Activated CD4-positive, alpha-beta T cell treated with anti-CD3 and anti-CD28 coated beads for 24 hours (primary cell): ENCODE measurements at regions not wholly inside any gene's neighbourhood (a gene's known extent, or its start where the extent isn't known, plus 50 kb on each side); places are given as distances from the start of the nearest gene placed in this dataset.

ENCODE experiments used
- DNase-seq, 2 donors: peaks; one replicate each; pipeline ENCODE4 v3.0.0-alpha.2; 2020; ENCODE audit warnings: low read depth in 2 of 2

DNA sequence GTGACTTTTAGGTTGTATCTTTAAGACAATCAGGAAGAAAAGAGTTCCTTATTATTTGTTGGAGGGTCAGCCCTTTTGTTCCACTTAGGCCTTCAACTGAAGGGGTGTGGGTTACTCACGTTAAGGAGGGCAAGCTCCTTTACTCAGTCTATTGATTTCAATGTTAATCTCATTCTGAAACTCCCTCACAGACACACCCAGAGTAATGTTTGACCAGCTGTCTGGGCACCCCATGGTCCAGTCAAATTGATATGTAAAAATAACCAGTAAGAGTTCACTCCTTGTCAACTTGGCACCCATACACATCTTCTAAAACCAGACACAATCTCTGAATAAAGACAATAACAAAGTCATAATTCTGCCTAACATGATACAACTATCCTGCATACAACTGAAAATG is 292.9 kb downstream of the KLF5 start:
- DNase-seq, result no peak

DNA sequence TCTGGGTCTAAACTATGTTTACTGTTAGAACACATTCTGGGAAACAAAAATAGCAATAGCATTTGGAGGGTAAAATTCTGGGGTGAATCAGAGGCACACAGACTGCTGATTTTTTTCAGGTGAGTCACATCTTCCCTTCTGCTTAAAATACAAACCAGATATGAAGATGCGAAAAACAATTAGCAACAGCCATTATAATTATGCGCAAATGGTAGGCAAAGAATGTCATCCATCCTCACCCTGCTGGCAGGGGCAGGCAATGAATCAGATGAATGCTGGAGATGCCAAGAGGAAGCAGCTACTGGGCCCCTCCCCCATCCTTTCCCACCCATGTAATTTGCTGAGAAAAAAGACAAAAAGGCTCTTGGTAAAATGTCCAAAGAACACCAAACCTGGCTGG is 282.9 kb downstream of the KLF5 start:
- no peak for DNase-seq

DNA sequence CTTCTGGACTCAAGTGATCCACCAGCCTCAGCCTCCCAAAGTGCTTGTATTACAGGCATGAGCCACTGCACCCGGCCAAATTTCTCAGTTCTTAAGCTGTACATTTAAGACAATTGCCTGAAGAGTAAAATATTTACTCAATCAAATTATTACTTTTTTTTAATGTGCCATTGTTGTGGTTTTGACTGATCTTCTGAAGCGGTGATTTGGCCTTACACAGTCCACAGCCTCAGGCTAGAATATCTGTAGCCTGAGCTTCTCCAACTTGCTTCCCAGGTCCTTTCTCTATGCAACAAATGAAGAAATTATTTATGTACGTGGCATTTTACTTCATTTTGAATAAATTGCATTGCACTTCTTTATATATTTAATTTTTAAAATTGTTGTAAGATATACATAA is 281.3 kb downstream of the KLF5 start:
- no peak for DNase-seq

DNA sequence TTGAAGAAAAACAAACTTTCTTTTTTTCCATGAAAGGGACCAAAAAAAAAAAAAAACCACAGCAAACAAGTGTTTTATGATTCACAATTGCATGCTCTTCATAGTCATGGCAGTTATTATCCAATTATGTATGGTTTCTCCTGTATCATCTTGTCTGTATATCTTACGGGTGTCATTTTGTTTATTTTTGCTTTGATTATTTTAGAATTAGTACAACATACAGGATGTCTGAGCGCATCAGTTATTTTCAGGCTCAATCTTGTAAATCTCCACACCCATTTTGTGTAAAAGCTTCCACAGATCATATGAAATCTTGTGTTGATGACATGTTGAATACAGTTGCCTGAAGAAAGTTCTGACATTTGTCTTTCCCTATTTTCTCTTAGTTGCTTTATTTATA is 280.3 kb downstream of the KLF5 start:
- no peak for DNase-seq

DNA sequence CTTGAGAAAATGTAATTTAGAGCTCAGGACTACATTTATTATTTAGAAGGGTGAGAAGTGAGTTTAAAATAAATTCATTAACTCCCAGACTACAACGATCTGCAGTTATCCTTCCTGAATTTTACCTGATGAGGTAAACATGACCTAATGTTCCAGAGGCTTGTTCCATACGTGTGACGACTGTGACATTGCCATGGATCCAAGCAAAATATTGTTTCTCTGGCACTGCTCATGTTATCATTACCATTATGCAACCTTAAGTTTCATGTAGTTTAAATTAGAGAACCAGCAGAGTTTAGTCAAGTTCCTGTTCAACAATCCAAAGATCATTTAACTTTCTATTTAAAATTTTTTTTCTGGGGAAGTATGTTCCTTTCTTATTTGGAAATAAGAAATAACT is 279.6 kb downstream of the KLF5 start:
- no peak for DNase-seq

DNA sequence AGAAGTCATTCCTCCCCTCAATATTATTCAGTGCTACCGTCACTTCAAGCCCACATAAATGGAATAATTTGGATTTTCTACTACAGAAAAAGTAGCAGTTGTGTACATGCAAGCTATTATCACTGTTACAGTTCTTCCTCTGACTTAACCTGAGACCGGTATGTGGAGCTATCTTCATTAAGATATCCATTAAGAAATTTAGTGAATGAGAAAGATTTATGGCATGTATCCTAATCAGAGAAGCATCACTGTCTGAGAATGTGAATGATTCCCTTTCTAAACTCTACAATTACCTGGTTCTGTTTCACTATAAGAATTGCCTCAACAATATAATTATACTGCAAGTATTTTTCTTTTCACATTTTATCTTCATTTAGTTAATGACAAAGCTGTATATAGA is 278.7 kb downstream of the KLF5 start:
- DNase-seq, result no peak

DNA sequence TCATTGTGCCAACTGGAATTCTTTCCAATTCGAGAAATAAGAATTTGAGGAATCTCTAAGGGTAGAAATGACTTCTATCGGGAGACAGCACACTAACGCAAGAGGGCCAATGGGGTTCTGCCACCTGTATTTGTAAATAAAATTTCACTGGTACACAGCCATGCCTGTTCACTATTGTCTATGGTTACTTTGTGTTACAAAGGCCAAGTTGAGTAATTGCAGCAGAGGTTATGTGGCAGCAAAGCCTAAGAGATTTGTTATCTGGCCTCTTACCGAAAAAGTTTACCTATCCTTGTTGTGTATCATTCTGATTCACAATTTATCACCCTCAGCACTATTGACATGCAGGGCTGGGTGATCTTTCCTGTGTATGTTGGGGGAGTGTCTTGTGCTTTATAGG is 278.0 kb downstream of the KLF5 start:
- no peak for DNase-seq

DNA sequence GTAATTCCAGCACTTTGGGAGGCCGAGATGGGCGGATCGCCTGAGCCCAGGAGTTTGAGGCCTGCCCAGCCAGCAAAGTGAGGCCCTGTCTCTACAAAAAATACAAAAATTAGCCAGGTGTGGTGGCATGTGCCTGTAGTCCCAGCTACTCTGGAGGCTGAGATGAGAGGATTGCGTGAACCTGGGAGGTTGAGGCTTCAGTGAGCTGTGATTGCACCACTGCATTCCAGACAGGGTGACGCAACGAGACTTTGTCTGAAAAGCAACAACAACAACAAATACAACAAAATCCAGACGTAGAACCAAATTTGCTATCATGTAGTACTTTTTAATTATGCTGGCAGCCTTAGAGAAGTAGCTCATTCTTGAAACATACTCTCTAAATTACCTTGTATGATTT is 277.1 kb downstream of the KLF5 start:
- DNase-seq, result no peak

DNA sequence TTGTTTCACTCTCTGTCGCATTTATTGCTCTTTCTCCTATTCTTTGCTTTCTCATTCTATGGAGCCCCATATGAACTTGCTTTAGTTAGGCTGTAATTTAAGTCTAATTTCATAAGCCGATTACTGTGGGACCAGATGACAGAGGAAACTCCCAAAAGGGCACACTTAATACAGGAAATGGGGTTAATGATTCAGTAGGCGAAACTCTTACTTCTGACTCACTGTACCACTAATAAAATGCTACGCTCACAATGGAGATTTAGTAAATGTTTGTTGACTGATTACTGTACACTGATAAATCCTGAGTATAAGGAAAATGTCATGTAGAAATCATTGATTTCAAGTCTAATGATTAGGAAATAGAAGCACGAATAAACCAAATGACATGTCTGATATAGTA is 276.4 kb downstream of the KLF5 start:
- no peak for DNase-seq

DNA sequence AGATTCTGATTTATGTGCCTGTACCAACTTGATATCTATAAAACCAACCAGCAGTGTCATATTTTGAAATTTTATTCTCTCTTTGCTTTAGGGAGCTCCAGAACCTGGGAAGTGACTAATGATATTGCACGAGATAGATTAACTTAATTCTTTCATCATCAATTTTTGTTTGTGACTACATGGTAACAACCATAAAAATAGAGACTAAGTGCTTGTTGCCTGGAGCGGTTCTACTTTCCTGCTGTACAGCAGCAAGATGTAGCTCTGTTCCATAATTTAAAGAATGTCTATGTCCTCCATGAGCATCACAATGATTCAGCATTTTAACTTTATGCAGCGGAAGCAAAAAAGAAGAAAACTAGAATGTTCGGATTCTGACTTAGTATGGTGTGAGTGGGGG is 275.6 kb downstream of the KLF5 start:
- DNase-seq, result no peak

DNA sequence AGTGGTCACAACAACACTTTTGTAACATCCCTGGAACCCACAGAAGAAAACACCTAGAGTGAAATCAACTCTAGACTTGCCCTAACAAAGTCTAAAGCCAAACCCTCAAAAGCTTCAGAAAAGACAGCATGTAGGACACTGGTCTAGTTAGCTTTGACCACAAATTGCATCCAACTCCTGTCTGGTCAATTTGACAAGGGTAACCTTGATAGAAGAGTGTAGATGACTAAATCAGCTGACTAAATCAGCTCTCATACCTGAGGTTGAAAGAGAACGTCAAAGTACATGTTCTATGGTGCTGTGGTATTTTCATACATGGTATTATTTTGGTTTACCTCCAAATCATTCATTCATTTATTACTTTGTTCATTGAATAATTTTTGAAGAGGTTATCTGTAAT is 272.8 kb downstream of the KLF5 start:
- DNase-seq, result no peak

DNA sequence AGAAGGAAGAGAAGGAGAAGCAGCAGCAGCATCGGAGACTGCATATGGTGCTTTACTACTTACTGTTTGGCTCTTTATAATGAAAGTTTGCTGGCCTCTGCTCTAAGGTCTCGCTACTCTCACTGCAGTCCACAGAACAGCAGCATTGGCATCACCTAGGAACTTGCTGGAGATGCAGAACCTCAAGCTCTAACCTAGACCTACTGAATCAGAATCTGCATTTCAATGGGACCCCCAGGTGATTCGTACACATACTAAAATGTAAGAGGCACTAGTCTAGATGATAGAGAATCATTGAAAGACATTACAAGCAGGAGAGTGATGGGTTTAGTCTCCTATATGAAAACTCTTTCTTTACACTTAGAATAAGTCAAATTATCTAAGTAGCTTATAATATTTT is 270.6 kb downstream of the KLF5 start:
- no peak for DNase-seq

DNA sequence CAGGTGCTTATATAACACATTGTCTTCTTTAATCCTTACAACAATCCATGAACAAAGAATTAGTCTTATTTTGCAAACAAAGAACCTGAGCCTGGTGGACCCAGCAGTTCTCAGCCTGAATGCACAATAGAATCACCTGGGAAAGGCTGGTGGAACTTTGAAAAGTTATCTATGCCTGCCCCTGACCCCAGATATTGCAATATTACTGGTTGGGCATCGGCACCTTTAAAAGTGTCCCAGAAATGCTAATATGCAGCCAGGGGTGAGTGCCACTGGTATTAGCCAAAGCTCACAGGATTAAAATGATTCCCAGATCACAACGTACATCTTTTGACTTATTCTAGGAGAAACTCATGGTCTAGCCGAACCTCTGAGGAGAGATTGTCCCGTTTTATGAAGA is 268.8 kb downstream of the KLF5 start:
- no peak for DNase-seq

DNA sequence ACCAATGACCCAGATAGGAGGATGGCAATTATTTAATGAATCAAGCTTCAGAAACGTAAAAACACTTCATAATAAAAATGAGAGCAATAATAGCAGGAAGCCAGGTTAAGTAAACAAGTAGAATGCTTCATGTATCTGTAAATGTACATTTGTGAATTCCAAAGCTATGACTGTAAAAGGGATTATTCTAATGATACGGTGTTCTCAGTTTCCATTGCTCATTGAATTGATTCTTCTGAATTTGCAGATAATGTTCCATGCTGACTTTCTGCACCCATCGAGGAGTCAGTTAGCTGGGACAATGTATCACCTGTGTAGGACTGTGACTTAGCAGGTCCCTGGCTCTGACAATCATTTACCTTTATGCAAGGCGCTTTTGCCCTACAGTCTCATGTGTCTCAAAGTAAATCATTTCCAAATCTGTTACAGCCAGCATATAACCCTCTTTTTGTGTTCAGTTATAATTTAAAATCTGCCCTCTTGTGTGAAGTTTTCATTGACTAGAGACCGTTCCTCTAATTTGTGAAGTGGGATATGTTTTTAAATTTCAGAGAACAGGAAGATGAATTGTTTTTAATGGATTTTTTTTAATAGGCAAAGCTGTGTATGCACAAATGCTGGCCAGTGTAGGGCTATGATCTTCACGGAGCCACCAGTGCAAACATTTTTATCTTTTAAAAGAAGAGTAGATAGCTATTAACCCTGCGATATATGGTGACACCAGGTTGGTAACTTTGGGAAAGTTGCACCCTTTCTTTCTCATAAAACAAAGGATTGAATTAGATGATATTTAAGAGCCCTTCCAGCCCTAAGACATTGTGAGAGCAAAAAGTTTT is 267.1 kb downstream of the KLF5 start:
- no peak for DNase-seq

DNA sequence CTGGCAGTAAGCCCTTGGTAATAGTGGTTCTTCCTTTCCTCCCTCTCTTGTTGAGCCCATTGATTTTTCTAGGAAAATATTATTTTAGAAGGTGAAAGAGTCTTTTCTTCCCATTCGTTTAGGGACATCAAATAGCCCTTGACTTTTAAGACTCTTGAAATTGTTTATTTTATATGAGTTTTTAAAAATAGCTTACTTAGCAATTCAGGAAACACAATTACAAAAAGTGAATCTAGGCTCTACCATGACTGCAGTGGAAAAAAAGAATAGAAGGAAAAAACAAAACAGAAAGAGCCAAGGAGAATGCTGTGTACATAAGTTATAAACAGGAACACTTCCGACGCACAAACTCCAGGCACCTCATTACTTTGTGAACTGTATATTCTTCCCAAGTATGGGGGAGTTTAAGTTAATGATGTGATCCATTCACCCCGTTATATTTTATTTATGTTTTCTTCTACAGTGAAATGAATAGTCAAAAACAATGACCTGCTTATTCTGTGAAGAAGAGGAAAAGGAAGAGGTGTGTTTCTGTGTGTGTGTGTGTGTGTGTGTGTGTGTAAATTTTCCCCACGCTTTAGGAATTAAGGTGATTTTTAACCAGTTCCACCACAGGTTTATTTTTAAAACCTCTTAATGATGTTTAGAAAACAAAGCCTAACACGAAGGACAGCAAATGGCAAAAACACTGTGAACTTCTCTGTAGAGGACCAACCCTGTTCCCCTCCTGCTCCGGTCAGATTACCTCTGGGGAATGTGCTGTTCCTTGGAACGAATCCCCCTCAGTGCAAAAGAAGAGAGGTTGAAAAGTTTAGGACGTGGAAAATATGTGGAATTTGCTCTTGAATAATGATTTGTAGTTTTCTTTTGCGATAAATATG is 266.3 kb downstream of the KLF5 start:
- no peak for DNase-seq

DNA sequence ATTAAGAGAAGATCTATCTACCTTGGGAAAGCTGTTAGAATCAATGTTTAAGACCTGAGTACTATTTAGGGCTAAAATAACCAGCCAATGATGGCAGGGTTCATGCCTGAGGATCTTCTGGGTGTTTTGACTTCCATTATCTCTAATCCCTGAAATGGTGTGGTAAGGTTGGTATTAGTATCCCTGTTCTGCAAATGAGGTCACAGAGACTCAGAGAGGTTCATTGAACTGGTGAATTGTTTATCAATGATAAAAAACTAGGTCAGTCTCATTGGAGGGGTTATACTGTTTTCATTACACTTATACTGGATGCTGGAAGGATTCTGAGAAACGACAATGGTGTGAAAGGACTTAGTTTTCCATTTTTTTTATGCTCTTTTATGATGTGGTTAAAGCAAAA is 264.8 kb downstream of the KLF5 start:
- no peak for DNase-seq

DNA sequence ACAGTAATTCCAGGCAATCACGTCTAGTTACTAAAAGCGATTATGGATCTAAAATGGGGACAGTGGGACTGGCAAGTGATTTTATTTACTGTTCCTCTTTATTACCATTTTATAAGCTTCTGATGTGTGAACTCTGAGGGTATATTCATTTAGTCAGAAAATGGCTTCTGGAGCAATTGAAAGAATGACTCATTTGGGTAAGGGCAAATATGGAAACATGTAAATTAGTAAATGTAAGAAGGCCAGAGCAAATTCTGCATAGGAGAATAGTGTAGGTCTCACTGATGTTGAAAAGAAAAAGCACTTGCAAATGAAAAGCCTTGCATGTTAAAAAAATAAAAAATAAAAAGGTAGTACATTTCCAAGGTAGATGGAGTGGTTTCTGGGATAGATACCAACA is 262.2 kb downstream of the KLF5 start:
- DNase-seq, result no peak

DNA sequence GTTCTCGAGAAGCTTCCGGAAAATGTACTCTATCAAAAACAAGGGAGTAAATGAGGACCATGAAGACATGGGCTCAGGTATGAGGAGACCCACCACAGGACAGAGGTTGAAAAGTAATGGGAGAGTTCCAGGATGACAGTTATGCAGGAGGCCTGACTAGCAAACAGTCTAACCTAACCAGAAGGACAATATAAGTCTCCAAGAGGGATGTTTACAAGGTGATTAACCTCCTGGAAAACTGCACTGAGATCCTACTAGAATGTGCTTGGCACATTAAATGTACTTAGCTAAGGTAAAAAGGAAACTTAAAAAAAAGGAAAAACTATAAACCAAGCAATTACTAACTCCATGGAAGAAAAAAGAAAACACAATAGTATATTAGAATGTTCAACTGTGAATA is 258.3 kb downstream of the KLF5 start:
- no peak for DNase-seq

DNA sequence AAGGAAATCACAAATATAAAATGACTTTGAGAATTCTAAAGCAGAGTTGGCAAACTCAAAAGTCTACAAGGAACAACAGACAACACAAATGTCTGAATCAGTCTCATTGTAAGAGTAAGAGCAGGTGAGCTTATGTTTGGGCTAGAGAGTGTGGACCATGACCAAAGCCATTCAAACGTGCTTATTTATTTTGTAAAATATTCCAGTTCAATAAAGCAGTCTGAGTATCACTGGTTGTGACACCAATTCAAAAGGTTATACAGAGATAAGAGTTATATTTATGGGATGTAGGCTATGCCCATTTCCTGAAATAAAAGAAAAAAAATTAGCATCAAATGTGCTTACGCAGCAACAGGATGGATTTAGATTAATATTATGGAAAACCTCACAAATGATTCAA is 251.6 kb downstream of the KLF5 start:
- DNase-seq, result no peak

DNA sequence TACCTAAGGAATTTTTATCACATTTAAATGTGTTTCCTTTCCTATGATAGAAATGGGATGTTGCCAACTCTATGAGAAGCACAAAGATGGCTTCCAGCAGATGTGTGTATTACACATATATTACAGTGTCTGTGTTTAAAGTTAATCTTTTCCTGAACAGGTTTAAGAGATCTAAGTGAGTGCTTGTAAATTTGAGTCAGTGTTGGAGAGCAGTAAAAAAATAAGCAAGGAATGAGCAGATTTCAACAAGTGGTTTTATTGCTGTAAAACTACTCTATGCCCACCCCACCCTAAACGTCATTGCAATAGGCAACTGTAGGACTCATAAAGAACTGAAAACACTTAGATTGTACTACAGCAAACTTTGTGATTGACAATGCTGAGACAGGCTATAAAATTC is 248.7 kb downstream of the KLF5 start:
- DNase-seq, result no peak

DNA sequence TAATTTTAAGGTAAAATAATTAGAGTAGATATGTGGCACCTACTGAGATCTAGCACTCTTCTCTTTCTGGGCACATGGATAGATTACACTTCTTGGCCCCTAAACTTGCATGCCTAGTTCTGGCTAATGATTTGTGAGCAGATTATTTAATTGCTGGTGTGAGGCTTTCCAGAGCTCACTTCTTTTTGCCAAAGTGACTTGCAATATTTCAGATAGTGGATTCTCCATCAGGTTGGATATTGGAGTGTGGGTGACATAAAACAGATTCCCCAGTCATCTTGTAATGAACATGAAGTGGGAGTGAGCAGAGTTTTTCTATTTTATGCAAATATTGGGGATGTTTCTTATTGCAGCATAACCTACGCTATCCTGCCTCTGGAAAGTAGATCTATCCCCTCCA is 247.9 kb downstream of the KLF5 start:
- DNase-seq, result no peak

DNA sequence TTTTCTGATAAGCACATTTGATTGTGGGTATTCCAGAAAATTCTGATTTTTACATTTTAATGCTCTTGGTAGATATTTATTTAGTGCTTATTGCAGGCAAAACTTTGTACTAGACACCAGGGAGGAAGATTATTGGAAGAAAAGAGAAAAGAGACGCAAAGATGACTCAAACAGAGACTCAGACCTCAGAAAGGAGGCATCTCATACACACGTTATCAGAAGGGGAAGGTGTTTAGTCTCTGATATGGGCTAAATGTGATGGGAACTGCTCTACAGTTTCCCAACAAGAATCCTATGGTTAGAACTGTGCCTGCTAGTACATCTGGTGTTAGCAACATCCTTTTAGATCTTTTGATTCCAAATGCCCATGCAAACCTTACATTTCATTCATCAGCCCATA is 245.6 kb downstream of the KLF5 start:
- no peak for DNase-seq

DNA sequence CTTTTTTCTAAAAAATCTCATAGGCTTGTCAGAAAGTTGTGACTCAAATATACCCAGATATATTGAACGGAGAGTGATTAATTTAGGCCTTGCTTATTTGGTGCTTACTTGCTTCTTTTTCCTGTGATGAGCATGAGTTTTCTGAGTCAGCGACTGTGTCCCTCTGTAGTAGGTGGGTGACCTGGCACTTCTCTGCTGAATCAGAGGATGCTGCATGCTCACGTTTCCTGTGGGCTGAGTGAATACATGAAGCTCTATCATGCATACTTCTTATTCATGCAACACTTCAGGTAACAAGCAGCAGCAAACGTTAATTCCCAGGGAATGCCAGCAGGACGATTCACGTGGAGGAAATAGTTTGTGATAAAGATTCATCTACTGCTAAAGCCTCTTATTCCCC is 245.0 kb downstream of the KLF5 start:
- peak; percentile 7 to 13 for DNase-seq
